ENCODE measurements at regions not wholly inside any gene's neighbourhood (a gene's known extent, or its start where the extent isn't known, plus 50 kb on each side); places are given as distances from the start of the nearest gene placed in this dataset.
"Not testable (repeated sequence)": the region's sequence is repeated elsewhere in the genome, so short reads cannot be mapped to it uniquely, and the experiment has no call there.

- TF ChIP-seq CTCF (conservative IDR thresholded peaks at IDR 0.05) = no peak
- H3K27ac ChIP-seq = no peak overlapping the region
Observed at GRCh38 chr1:198950036-198950435, 311.2 kb downstream of the PTPRC start.

GRCh38 chr1:198955085-198955484 lies 316.2 kb downstream of the PTPRC start:
- H3K27ac ChIP-seq = no peak overlapping the region
- TF ChIP-seq CTCF (conservative IDR thresholded peaks at IDR 0.05) = no peak

GRCh38 chr1:198957044-198957443 lies 318.2 kb downstream of the PTPRC start:
- H3K27ac ChIP-seq = no peak overlapping the region
- no peak for TF ChIP-seq CTCF (conservative IDR thresholded peaks at IDR 0.05)

GRCh38 chr1:198959032-198959431 lies 320.2 kb downstream of the PTPRC start:
- no peak overlapping the region for H3K27ac ChIP-seq
- no peak for TF ChIP-seq CTCF (conservative IDR thresholded peaks at IDR 0.05)

GRCh38 chr1:198959676-198960075 lies 320.8 kb downstream of the PTPRC start:
- TF ChIP-seq CTCF (conservative IDR thresholded peaks at IDR 0.05) = no peak
- no peak overlapping the region for H3K27ac ChIP-seq

- not testable (repeated sequence) for H3K27ac ChIP-seq
Observed at GRCh38 chr1:198963796-198964195, 325.0 kb downstream of the PTPRC start.

GRCh38 chr1:198966519-198966918 lies 327.7 kb downstream of the PTPRC start:
- no peak for TF ChIP-seq CTCF (conservative IDR thresholded peaks at IDR 0.05)
- no peak overlapping the region for H3K27ac ChIP-seq

- no peak overlapping the region for H3K27ac ChIP-seq
Observed at GRCh38 chr1:198967566-198967965, 328.7 kb downstream of the PTPRC start.

More at GRCh38 chr1:198967566-198967965, 328.7 kb downstream of the PTPRC start:
- TF ChIP-seq CTCF (conservative IDR thresholded peaks at IDR 0.05) = no peak

Measured in VCaP (cell line).